Fibroblast of peridontal ligament (primary cell): ENCODE measurements at regions not wholly inside any gene's neighbourhood (a gene's known extent, or its start where the extent isn't known, plus 50 kb on each side); places are given as distances from the start of the nearest gene placed in this dataset.
"Not testable (repeated sequence)": the region's sequence is repeated elsewhere in the genome, so short reads cannot be mapped to it uniquely, and the experiment has no call there.

ENCODE experiments used
- DNase-seq: peaks from one replicate; pipeline ENCODE4 v3.0.0-alpha.2; 2010; ENCODE audit errors: extremely low read depth

- DNase-seq, result no peak
Measured at GRCh38 chr12:30203981-30204380, 420.2 kb upstream of the TMTC1 start.

GRCh38 chr12:30202521-30203254 is 418.9 kb upstream of the TMTC1 start:
- no peak for DNase-seq

DNA sequence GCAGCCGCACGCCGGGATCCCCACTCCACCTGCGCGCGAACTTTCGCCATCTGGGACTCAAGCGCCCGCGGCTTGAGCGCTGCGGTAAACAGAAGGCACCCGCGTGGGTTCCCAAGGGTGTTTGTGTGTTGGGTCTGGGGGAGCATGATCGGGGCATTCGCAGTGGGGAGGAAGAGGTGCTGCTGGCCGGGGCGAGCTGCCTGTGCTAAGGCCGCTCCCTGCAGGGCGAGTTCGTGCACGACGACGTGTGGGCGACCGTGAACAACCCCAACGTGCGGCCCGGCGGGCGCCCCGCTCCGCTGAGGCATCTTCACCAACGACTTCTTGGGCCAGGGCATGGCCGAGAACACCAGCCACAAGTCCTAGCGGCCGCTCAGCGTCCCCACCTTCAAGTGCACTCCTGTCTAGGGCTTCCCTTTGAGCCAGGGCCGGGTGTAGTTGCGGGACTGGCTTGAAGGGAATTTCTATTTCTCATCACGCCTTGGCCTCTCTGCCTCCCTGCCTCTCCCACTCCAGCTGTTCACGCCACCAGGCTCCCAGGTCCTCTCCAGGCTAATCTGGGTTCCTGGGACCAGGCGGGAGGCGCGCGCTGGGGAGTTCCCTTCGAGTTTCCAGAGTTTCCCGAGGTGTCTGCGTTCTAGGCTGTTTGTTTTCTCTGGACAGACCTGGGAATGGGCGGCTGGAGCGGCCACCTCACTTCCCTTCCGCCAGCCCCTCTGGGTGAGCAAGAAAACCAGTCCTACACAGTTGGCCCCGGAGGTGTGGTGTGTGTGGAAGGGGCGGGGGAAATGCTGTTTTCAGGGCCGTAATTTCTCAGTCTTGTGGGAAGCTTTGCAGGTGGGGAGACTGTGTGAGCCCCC is 417.8 kb upstream of the TMTC1 start:
- no peak for DNase-seq

- no peak for DNase-seq
Measured at GRCh38 chr12:30200864-30201263, 417.1 kb upstream of the TMTC1 start.

GRCh38 chr12:30197392-30198057 is 413.8 kb upstream of the TMTC1 start:
- peak; percentile 1 for DNase-seq

- no peak for DNase-seq
Measured at GRCh38 chr12:30191696-30192455, 408.1 kb upstream of the TMTC1 start.

DNA sequence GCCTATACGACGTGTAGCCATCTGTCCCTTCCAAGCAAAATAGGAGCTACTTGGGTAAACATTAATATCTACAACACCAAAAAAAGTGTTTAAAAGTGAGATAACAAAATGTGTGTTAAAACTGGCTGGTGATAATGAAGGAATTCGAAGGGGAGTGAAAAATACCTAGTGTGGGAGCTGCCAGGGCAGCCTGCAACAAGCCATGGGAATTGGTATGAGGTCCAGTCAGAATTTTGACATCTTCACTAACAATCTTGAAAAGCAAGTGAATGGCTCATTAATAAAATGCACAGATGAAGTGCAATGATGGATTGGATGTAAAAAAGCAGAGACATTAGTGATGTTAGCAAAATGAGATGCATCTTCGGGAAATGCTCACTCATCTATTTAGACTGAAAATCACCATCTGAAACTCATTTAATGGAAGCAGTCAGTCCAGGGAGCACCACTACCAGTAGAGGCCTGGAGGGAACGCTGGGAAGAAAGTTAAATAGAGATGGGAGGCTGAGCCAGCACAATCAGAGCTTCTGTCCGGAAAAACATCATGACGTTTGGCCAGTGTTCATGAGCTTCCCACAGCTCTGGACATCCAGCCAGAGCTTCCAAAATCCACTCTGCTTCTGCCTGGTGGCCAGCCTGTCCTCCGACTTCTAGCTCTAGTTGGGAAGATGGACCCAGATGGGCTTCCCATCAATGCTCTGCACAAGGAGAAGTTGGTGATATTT is 405.0 kb upstream of the TMTC1 start:
- DNase-seq, result no peak

- no peak for DNase-seq
Measured at GRCh38 chr12:30187426-30187825, 403.7 kb upstream of the TMTC1 start.

GRCh38 chr12:30181334-30181733 is 397.6 kb upstream of the TMTC1 start:
- no peak for DNase-seq

DNA sequence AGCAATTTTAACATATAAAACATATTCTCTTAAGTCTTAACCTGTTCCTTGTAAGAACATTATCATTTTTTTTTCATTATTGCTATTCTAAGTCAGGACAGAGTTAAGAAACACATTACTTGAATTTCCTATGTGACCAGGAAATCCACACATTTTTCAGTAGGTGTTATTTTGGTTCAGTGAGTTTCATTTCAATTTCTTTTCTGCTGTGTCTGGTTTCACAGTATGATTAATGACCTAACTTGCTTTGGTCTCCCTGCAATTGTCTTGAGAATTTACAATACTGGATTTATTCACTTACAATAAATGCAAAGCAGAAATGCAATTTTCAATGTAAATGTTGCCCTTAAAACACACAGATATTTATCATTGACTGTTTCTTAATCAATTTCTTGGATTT is 396.9 kb upstream of the TMTC1 start:
- no peak for DNase-seq

DNA sequence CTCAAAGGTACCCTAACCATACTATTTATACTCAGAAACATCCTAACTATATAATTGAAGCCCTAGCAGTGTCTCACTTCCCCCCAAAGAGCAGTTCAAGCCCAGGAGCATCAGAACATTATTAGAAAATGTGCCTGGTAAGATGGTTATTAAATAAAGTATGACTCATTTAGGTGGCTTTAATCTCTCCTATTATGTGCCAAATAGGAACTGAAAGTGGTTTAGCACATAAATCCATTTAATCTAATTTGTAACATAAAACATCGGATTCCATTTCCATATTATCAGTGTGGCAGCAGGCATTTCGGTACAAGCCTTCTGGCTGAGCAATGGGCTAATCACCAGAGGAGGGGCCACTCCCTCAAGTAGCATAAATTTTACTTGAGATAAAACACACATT is 395.2 kb upstream of the TMTC1 start:
- DNase-seq, result no peak

GRCh38 chr12:30169839-30170591 is 386.3 kb upstream of the TMTC1 start:
- no peak for DNase-seq

GRCh38 chr12:30166006-30166795 is 382.5 kb upstream of the TMTC1 start:
- peak; percentile 4 for DNase-seq

- DNase-seq, result no peak
Measured at GRCh38 chr12:30164382-30165318, 380.9 kb upstream of the TMTC1 start.

- DNase-seq, result not testable (repeated sequence)
Measured at GRCh38 chr12:30156833-30157232, 373.1 kb upstream of the TMTC1 start.

- peak; percentile 44 for DNase-seq
Measured at GRCh38 chr12:30155001-30155730, 371.4 kb upstream of the TMTC1 start.

GRCh38 chr12:30153981-30154380 is 370.2 kb upstream of the TMTC1 start:
- no peak for DNase-seq

DNA sequence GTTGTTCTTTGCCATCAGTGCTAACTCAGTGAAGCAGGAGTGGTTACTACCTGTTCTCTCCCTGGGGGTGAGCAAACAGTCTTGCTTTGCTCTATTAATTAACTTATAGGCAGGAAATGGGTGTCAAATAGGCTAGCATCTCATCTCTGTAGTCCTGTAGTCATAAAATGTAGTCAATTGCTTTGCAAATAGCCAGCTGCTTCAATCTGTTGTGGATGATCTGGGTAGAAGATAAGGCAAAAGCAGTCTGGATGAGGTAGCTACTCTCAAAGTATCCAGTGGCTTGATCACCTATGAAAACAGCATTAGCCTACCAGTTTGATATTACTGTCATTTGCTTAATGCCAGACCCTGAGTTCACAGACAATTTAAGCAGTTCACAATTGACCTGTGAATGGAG is 369.0 kb upstream of the TMTC1 start:
- DNase-seq, result no peak
